ENCODE measurements at regions not wholly inside any gene's neighbourhood (a gene's known extent, or its start where the extent isn't known, plus 50 kb on each side); places are given as distances from the start of the nearest gene placed in this dataset.

DNA sequence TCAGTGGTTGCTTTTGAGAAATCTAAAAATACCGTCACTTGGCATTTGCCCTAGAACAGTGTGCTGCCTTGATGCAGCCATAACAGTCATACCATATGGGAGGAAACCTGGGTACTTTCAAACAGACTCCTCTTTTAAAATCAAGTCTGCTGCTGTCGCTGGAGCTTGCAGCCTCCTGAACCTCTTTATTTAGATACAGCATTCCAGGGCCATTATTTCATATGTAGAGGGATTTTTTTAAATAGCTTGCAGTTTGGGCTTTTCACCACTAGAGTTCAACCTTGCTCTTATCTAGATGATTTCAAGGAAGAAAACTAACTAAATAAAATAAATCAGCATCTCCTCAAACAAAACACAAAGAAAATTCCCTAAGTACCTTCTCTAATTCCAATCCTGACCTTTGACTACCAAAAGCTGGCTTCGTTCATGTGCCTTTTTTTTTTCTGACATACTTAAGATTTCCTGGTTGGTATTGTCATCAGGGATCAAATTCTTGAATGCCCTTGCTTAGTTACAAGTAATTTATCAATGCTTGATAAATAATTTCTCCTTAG is 111.6 kb downstream of the KBTBD8 start:
- Mint-ChIP-seq H3K4me1 (ENCODE audit: unreplicated experiment) (no peaks in the 10 kb centered on the region), H3K27me3 (ENCODE audit: unreplicated experiment) (no peaks in the 10 kb centered on the region), H3K27ac (ENCODE audit: unreplicated experiment) (no peak overlapping the region), H3K9me3 (ENCODE audit: unreplicated experiment) (no peaks in the 10 kb centered on the region), H3K36me3 (ENCODE audit: low read depth, unreplicated experiment) (no peaks in the 10 kb centered on the region), H3K4me3 (ENCODE audit: unreplicated experiment) (no peak overlapping the region)
- TF ChIP-seq, protein P1, sequence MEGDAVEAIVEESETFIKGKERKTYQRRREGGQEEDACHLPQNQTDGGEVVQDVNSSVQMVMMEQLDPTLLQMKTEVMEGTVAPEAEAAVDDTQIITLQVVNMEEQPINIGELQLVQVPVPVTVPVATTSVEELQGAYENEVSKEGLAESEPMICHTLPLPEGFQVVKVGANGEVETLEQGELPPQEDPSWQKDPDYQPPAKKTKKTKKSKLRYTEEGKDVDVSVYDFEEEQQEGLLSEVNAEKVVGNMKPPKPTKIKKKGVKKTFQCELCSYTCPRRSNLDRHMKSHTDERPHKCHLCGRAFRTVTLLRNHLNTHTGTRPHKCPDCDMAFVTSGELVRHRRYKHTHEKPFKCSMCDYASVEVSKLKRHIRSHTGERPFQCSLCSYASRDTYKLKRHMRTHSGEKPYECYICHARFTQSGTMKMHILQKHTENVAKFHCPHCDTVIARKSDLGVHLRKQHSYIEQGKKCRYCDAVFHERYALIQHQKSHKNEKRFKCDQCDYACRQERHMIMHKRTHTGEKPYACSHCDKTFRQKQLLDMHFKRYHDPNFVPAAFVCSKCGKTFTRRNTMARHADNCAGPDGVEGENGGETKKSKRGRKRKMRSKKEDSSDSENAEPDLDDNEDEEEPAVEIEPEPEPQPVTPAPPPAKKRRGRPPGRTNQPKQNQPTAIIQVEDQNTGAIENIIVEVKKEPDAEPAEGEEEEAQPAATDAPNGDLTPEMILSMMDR (IDR thresholded peaks at IDR 0.05; ENCODE audit: unreplicated experiment), result peak; percentile 89
- DNase-seq (ENCODE audit: low spot score), result peak; percentile 13

DNA sequence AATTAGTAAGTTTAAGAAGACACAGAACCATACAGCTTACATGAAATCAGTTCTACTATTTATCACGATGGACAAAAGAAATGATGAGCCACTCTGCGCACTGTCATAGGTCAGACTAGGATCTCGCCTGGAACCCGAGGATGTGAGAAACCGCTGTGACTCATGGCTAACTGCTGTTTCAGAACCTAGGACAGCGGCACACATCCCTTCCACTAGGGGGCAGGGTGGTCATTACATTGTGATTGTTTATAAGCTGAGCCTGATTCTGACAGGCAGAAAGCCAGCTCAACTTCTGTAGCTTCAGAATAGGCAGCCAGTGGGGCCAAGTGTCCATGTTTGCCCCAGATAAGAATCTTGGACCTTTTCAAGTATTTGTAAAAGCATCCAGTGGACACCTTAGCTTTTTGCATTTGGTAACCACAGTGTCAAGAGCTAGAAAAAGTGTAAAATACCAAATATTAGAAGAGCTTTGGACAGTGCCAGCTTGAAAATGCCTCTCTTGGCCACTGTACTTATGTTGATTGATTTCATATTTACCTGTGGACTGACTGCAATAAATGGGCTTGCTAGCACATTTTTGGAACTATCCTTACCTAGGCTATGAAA is 115.8 kb downstream of the KBTBD8 start:
- peak; percentile 85 for DNase-seq (ENCODE audit: low spot score)
- Mint-ChIP-seq H3K36me3 (ENCODE audit: low read depth, unreplicated experiment) (no peaks in the 10 kb centered on the region), H3K27me3 (ENCODE audit: unreplicated experiment) (peaks cover 1% of the 10 kb centered on the region), H3K9me3 (ENCODE audit: unreplicated experiment) (no peaks in the 10 kb centered on the region), H3K4me1 (ENCODE audit: unreplicated experiment) (no peaks in the 10 kb centered on the region), H3K27ac (ENCODE audit: unreplicated experiment) (no peak overlapping the region), H3K4me3 (ENCODE audit: unreplicated experiment) (no peak overlapping the region)
- TF ChIP-seq, protein P1 (IDR thresholded peaks at IDR 0.05; ENCODE audit: unreplicated experiment), result peak; percentile 93

DNA sequence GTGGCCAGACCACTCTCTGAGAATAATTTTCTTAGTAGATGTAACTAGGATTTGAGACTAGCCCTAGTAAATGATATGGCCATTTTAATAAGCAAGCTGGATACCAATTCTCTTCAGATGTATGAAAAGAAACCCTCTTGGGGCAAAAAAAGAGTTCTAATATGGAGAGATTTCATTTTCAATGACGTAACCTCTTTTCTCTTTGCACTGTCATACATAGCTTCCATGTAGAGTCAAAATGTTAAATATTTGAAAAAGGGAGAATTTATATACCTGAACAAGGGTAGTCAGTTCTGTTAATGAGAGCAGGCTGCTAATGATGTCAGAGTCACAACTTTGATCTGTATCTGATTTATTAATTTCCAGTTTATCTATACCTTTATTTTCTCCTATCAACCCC is 120.0 kb downstream of the KBTBD8 start:
- Mint-ChIP-seq H3K27ac (ENCODE audit: unreplicated experiment) (no peak overlapping the region), H3K4me3 (ENCODE audit: unreplicated experiment) (no peak overlapping the region), H3K27me3 (ENCODE audit: unreplicated experiment) (peaks cover 1% of the 10 kb centered on the region), H3K36me3 (ENCODE audit: low read depth, unreplicated experiment) (no peaks in the 10 kb centered on the region), H3K9me3 (ENCODE audit: unreplicated experiment) (no peaks in the 10 kb centered on the region), H3K4me1 (ENCODE audit: unreplicated experiment) (no peaks in the 10 kb centered on the region)
- TF ChIP-seq, protein P1 (IDR thresholded peaks at IDR 0.05; ENCODE audit: unreplicated experiment), result no peak
- DNase-seq (ENCODE audit: low spot score), result no peak

- no peaks in the 10 kb centered on the region for H3K4me1 Mint-ChIP-seq (ENCODE audit: unreplicated experiment)
- H3K36me3 Mint-ChIP-seq (ENCODE audit: low read depth, unreplicated experiment), result no peaks in the 10 kb centered on the region
- no peaks in the 10 kb centered on the region for H3K9me3 Mint-ChIP-seq (ENCODE audit: unreplicated experiment)
- H3K4me3 Mint-ChIP-seq (ENCODE audit: unreplicated experiment), result no peak overlapping the region
- H3K27ac Mint-ChIP-seq (ENCODE audit: unreplicated experiment), result no peak overlapping the region
- TF ChIP-seq, protein P1 (IDR thresholded peaks at IDR 0.05; ENCODE audit: unreplicated experiment), result no peak
- H3K27me3 Mint-ChIP-seq (ENCODE audit: unreplicated experiment), result peaks cover 1% of the 10 kb centered on the region
- DNase-seq (ENCODE audit: low spot score), result no peak
Measured at GRCh38 chr3:67118635-67119034, 120.5 kb downstream of the KBTBD8 start.

DNA sequence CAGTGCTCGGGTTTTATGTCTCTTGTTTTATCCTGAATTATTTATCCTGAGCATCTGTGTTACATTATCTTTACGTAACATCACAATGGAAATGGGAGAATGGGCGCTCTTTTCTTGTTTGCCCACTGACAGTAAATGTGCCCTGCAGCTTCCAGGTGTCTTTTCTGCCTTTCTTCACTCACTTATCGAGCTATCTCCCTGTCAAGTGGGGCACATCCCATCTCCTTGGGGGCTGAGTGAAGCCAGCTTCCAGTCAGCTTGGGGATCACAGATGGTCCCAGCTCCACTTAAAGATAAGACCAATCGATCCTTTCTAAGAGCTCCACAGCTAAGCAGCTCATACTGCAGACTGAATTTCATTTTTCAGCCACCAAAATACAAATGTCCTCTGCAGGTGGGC is 125.8 kb downstream of the KBTBD8 start:
- Mint-ChIP-seq H3K27me3 (ENCODE audit: unreplicated experiment) (no peaks in the 10 kb centered on the region), H3K9me3 (ENCODE audit: unreplicated experiment) (no peaks in the 10 kb centered on the region), H3K4me1 (ENCODE audit: unreplicated experiment) (peaks cover 6% of the 10 kb centered on the region), H3K4me3 (ENCODE audit: unreplicated experiment) (no peak overlapping the region), H3K27ac (ENCODE audit: unreplicated experiment) (no peak overlapping the region), H3K36me3 (ENCODE audit: low read depth, unreplicated experiment) (no peaks in the 10 kb centered on the region)
- TF ChIP-seq, protein P1 (IDR thresholded peaks at IDR 0.05; ENCODE audit: unreplicated experiment), result no peak
- no peak for DNase-seq (ENCODE audit: low spot score)

Data from endothelial cell (in vitro differentiated cells).